SK-N-SH (cell line): ENCODE measurements at regions not wholly inside any gene's neighbourhood (a gene's known extent, or its start where the extent isn't known, plus 50 kb on each side); places are given as distances from the start of the nearest gene placed in this dataset.
"Not testable (repeated sequence)": the region's sequence is repeated elsewhere in the genome, so short reads cannot be mapped to it uniquely, and the experiment has no call there.

Experiments used
- CHD2 ChIP-seq: fragments of 150-350 bp; IDR thresholded peaks from 2 replicates; pipeline ENCODE4 v1.6.1; 2018; ENCODE audit warnings: low read length; ENCODE audit not compliant: partially characterized antibody
- EP300 ChIP-seq, 2 experiments: IDR thresholded peaks; 2 replicates each; pipeline versions ENCODE4 v1.4.0 to v1.6.1; 2012; ENCODE audit warnings: borderline replicate concordance in 1 of 2, low read depth in 1 of 2, low read length in 1 of 2
- FOXJ3 ChIP-seq: sonication (generic); formaldehyde crosslinking; IDR thresholded peaks from 2 replicates; pipeline ENCODE4 v1.5.1; 2020; ENCODE audit warnings: mild to moderate bottlenecking, missing genetic modification reagents
- GABPA ChIP-seq: IDR thresholded peaks from 2 replicates; pipeline ENCODE4 v1.4.0; 2012; ENCODE audit warnings: low read depth, mild to moderate bottlenecking
- GATA2 ChIP-seq: sonication (generic); formaldehyde crosslinking; IDR thresholded peaks from 2 replicates; pipeline ENCODE4 v1.5.0; 2020; ENCODE audit warnings: mild to moderate bottlenecking, missing genetic modification reagents
- IRF3 ChIP-seq: fragments of 150-350 bp; IDR thresholded peaks from 2 replicates; pipeline ENCODE4 v1.6.1; 2016; ENCODE audit warnings: mild to moderate bottlenecking, low read depth, low read length
- NRF1 ChIP-seq: IDR thresholded peaks from 2 replicates; pipeline ENCODE4 v1.6.1; 2012; ENCODE audit warnings: low read depth, mild to moderate bottlenecking, low read length
- PBX3 ChIP-seq: IDR thresholded peaks from 2 replicates; pipeline ENCODE4; 2012
- POLR2AphosphoS5 ChIP-seq: IDR thresholded peaks from 2 replicates; pipeline ENCODE4 v1.6.1; 2012; ENCODE audit warnings: low read depth, low read length
- RAD21 ChIP-seq: IDR thresholded peaks from 2 replicates; pipeline ENCODE4 v1.6.1; 2012; ENCODE audit warnings: mild to moderate bottlenecking, low read length
- RFX5 ChIP-seq: IDR thresholded peaks from 2 replicates; pipeline ENCODE4 v1.6.1; 2012; ENCODE audit warnings: mild to moderate bottlenecking, improper control_type of control experiment, low read length
- YY1 ChIP-seq: IDR thresholded peaks from 2 replicates; pipeline ENCODE4 v1.4.0; 2012; ENCODE audit warnings: low read depth, mild to moderate bottlenecking
- TF ChIP-seq, protein P1 (sequence below): fragments of 200-600 bp; sonication (generic); IDR thresholded peaks from 2 replicates; pipeline ENCODE4 v1.6.1; 2017; ENCODE audit warnings: antibody characterized with exemption, mild to moderate bottlenecking, moderate library complexity
- TF ChIP-seq, protein P2 (sequence below): IDR thresholded peaks from 2 replicates; pipeline ENCODE4 v1.4.0; 2012; ENCODE audit warnings: low read depth, borderline replicate concordance

- not testable (repeated sequence) for TF ChIP-seq CHD2; EP300 (IDR thresholded peaks at IDR 0.05; ENCODE audit: borderline replicate concordance in 1 of 2, low read depth in 1 of 2, low read length in 1 of 2); IRF3; RFX5; PBX3; GABPA; POLR2AphosphoS5; RAD21; NRF1; YY1; FOXJ3 (CRISPR knock-in tag); GATA2 (CRISPR knock-in tag)
- TF ChIP-seq, protein P1, sequence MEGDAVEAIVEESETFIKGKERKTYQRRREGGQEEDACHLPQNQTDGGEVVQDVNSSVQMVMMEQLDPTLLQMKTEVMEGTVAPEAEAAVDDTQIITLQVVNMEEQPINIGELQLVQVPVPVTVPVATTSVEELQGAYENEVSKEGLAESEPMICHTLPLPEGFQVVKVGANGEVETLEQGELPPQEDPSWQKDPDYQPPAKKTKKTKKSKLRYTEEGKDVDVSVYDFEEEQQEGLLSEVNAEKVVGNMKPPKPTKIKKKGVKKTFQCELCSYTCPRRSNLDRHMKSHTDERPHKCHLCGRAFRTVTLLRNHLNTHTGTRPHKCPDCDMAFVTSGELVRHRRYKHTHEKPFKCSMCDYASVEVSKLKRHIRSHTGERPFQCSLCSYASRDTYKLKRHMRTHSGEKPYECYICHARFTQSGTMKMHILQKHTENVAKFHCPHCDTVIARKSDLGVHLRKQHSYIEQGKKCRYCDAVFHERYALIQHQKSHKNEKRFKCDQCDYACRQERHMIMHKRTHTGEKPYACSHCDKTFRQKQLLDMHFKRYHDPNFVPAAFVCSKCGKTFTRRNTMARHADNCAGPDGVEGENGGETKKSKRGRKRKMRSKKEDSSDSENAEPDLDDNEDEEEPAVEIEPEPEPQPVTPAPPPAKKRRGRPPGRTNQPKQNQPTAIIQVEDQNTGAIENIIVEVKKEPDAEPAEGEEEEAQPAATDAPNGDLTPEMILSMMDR = not testable (repeated sequence)
- TF ChIP-seq, protein P2, sequence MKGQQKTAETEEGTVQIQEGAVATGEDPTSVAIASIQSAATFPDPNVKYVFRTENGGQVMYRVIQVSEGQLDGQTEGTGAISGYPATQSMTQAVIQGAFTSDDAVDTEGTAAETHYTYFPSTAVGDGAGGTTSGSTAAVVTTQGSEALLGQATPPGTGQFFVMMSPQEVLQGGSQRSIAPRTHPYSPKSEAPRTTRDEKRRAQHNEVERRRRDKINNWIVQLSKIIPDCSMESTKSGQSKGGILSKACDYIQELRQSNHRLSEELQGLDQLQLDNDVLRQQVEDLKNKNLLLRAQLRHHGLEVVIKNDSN = not testable (repeated sequence)
Measured at GRCh38 chr5:57087947-57088346, 85.9 kb upstream of the GPBP1 start.
